Activated CD4-positive, alpha-beta T cell treated with anti-CD3 and anti-CD28 coated beads, Interleukin-2, amount 10 ng/mL, durations not matched to agents 7 days and 5 days (primary cell): ENCODE measurements at regions not wholly inside any gene's neighbourhood (a gene's known extent, or its start where the extent isn't known, plus 50 kb on each side); places are given as distances from the start of the nearest gene placed in this dataset.

ENCODE experiments used
- CTCF ChIA-PET: fragments of 350-600 bp; sonication (Branson Sonifier 250); formaldehyde crosslinking; loops from one replicate; lab custom pipeline; 2021; ENCODE audit warnings: antibody characterized with exemption; lab: Charles Lee
- POLR2A ChIA-PET: fragments of 350-600 bp; sonication (Branson Sonifier 250); formaldehyde crosslinking; loops from one replicate; lab custom pipeline; 2021; ENCODE audit warnings: antibody characterized with exemption; lab: Charles Lee
- DNase-seq: peaks from one replicate; pipeline ENCODE4 v3.0.0-alpha.2; 2020
- H3K27ac Mint-ChIP-seq: one replicate; pipeline ENCODE4 v1.8.0; 2021; ENCODE audit warnings: mild to moderate bottlenecking, moderate library complexity, mixed read lengths
- H3K27me3 Mint-ChIP-seq: one replicate; pipeline ENCODE4 v1.8.0; 2021; ENCODE audit warnings: mixed read lengths
- H3K36me3 Mint-ChIP-seq: one replicate; pipeline ENCODE4 v1.8.0; 2021; ENCODE audit warnings: low read depth, mixed read lengths
- H3K4me1 Mint-ChIP-seq: one replicate; pipeline ENCODE4 v1.8.0; 2021; ENCODE audit warnings: mixed read lengths
- H3K4me3 Mint-ChIP-seq: one replicate; pipeline ENCODE4 v1.8.0; 2021; ENCODE audit warnings: mild to moderate bottlenecking, moderate library complexity, mixed read lengths
- H3K9me3 Mint-ChIP-seq: one replicate; pipeline ENCODE4 v1.8.0; 2021; ENCODE audit warnings: mixed read lengths

GRCh38 chr5:133779828-133780475 lies 167.6 kb upstream of the FSTL4 start:
- Mint-ChIP-seq H3K4me3 (no peak overlapping the region), H3K4me1 (no peaks in the 10 kb centered on the region), H3K36me3 (no peaks in the 10 kb centered on the region), H3K27me3 (peaks cover 1% of the 10 kb centered on the region), H3K27ac (no peak overlapping the region), H3K9me3 (no peaks in the 10 kb centered on the region)
- CTCF ChIA-PET = no interaction called here
- POLR2A ChIA-PET = no interaction called here
- no peak for DNase-seq

- POLR2A ChIA-PET = no interaction called here
These were observed 166.3 kb upstream of the FSTL4 start for GRCh38 chr5:133778636-133779035.

GRCh38 chr5:133777951-133778350 lies 165.6 kb upstream of the FSTL4 start:
- CTCF ChIA-PET = interaction anchor here (1.1 kb wide), 1 partner anchor 16 kb away, joined by 3 read pairs; no protein-coding TSS in a partner anchor
- H3K4me3 Mint-ChIP-seq = no peak overlapping the region
- no peaks in the 10 kb centered on the region for H3K36me3 Mint-ChIP-seq
- H3K9me3 Mint-ChIP-seq = no peaks in the 10 kb centered on the region
- DNase-seq = no peak
- peaks cover 6% of the 10 kb centered on the region for H3K27me3 Mint-ChIP-seq
- POLR2A ChIA-PET = no interaction called here
- no peak overlapping the region for H3K27ac Mint-ChIP-seq
- no peaks in the 10 kb centered on the region for H3K4me1 Mint-ChIP-seq

More at GRCh38 chr5:133778636-133779035, 166.3 kb upstream of the FSTL4 start:
- Mint-ChIP-seq H3K9me3 (no peaks in the 10 kb centered on the region), H3K4me1 (no peaks in the 10 kb centered on the region), H3K4me3 (no peak overlapping the region), H3K27me3 (peaks cover 3% of the 10 kb centered on the region), H3K36me3 (no peaks in the 10 kb centered on the region), H3K27ac (no peak overlapping the region)
- CTCF ChIA-PET = no interaction called here
- DNase-seq = no peak

- DNase-seq = no peak
- POLR2A ChIA-PET = no interaction called here
- peaks cover 14% of the 10 kb centered on the region for H3K27me3 Mint-ChIP-seq
- no peaks in the 10 kb centered on the region for H3K4me1 Mint-ChIP-seq
- no peak overlapping the region for H3K27ac Mint-ChIP-seq
- H3K4me3 Mint-ChIP-seq = no peak overlapping the region
- no peaks in the 10 kb centered on the region for H3K9me3 Mint-ChIP-seq
- no peaks in the 10 kb centered on the region for H3K36me3 Mint-ChIP-seq
- CTCF ChIA-PET = no interaction called here
These were observed 163.4 kb upstream of the FSTL4 start for GRCh38 chr5:133775584-133776304.

GRCh38 chr5:133773247-133774202 lies 161.2 kb upstream of the FSTL4 start:
- H3K27me3 Mint-ChIP-seq = peaks cover 20% of the 10 kb centered on the region
- DNase-seq = no peak
- no peaks in the 10 kb centered on the region for H3K36me3 Mint-ChIP-seq
- no peak overlapping the region for H3K4me3 Mint-ChIP-seq
- POLR2A ChIA-PET = no interaction called here
- CTCF ChIA-PET = no interaction called here
- H3K27ac Mint-ChIP-seq = no peak overlapping the region
- no peaks in the 10 kb centered on the region for H3K4me1 Mint-ChIP-seq
- no peaks in the 10 kb centered on the region for H3K9me3 Mint-ChIP-seq

GRCh38 chr5:133769842-133770241 lies 157.5 kb upstream of the FSTL4 start:
- Mint-ChIP-seq H3K36me3 (no peaks in the 10 kb centered on the region), H3K4me1 (no peaks in the 10 kb centered on the region), H3K27ac (no peak overlapping the region), H3K9me3 (no peaks in the 10 kb centered on the region), H3K27me3 (peaks cover 21% of the 10 kb centered on the region), H3K4me3 (no peak overlapping the region)
- CTCF ChIA-PET = no interaction called here
- DNase-seq = no peak
- POLR2A ChIA-PET = no interaction called here

GRCh38 chr5:133763744-133764143 lies 151.4 kb upstream of the FSTL4 start:
- no peak overlapping the region for H3K4me3 Mint-ChIP-seq
- ChIA-PET CTCF (no interaction called here), POLR2A (no interaction called here)
- H3K27ac Mint-ChIP-seq = no peak overlapping the region
- peaks cover 2% of the 10 kb centered on the region for H3K27me3 Mint-ChIP-seq
- no peak for DNase-seq
- H3K4me1 Mint-ChIP-seq = no peaks in the 10 kb centered on the region
- H3K9me3 Mint-ChIP-seq = no peaks in the 10 kb centered on the region
- H3K36me3 Mint-ChIP-seq = no peaks in the 10 kb centered on the region

- ChIA-PET CTCF (interaction anchor here (0.9 kb wide), 1 partner anchor 21 kb away, joined by 3 read pairs; no protein-coding TSS in a partner anchor), POLR2A (no interaction called here)
- no peaks in the 10 kb centered on the region for H3K4me1 Mint-ChIP-seq
- no peak overlapping the region for H3K27ac Mint-ChIP-seq
- no peak overlapping the region for H3K4me3 Mint-ChIP-seq
- H3K9me3 Mint-ChIP-seq = no peaks in the 10 kb centered on the region
- DNase-seq = no peak
- peaks cover 8% of the 10 kb centered on the region for H3K27me3 Mint-ChIP-seq
- no peaks in the 10 kb centered on the region for H3K36me3 Mint-ChIP-seq
These were observed 149.3 kb upstream of the FSTL4 start for GRCh38 chr5:133761632-133762031.

GRCh38 chr5:133760532-133760931 lies 148.2 kb upstream of the FSTL4 start:
- Mint-ChIP-seq H3K9me3 (no peaks in the 10 kb centered on the region), H3K27me3 (peaks cover 13% of the 10 kb centered on the region), H3K36me3 (no peaks in the 10 kb centered on the region), H3K4me1 (no peaks in the 10 kb centered on the region), H3K4me3 (no peak overlapping the region), H3K27ac (no peak overlapping the region)
- ChIA-PET CTCF (no interaction called here), POLR2A (no interaction called here)
- DNase-seq = no peak

GRCh38 chr5:133758641-133759040 lies 146.3 kb upstream of the FSTL4 start:
- no peak overlapping the region for H3K27ac Mint-ChIP-seq
- POLR2A ChIA-PET = no interaction called here
- no peak overlapping the region for H3K4me3 Mint-ChIP-seq
- H3K9me3 Mint-ChIP-seq = no peaks in the 10 kb centered on the region
- H3K36me3 Mint-ChIP-seq = no peaks in the 10 kb centered on the region
- no peaks in the 10 kb centered on the region for H3K4me1 Mint-ChIP-seq
- CTCF ChIA-PET = interaction anchor here (1.0 kb wide), 1 partner anchor 9 kb away, joined by 3 read pairs; no protein-coding TSS in a partner anchor
- DNase-seq = no peak
- H3K27me3 Mint-ChIP-seq = peaks cover 22% of the 10 kb centered on the region

GRCh38 chr5:133757396-133757945 lies 145.1 kb upstream of the FSTL4 start:
- ChIA-PET POLR2A (no interaction called here), CTCF (no interaction called here)
- Mint-ChIP-seq H3K27me3 (peaks cover 22% of the 10 kb centered on the region), H3K27ac (no peak overlapping the region), H3K4me1 (no peaks in the 10 kb centered on the region), H3K4me3 (no peak overlapping the region), H3K9me3 (no peaks in the 10 kb centered on the region), H3K36me3 (no peaks in the 10 kb centered on the region)
- no peak for DNase-seq

GRCh38 chr5:133756756-133757155 lies 144.4 kb upstream of the FSTL4 start:
- H3K4me3 Mint-ChIP-seq = no peak overlapping the region
- ChIA-PET POLR2A (no interaction called here), CTCF (no interaction called here)
- no peaks in the 10 kb centered on the region for H3K36me3 Mint-ChIP-seq
- H3K9me3 Mint-ChIP-seq = no peaks in the 10 kb centered on the region
- peaks cover 22% of the 10 kb centered on the region for H3K27me3 Mint-ChIP-seq
- no peak overlapping the region for H3K27ac Mint-ChIP-seq
- no peak for DNase-seq
- H3K4me1 Mint-ChIP-seq = no peaks in the 10 kb centered on the region
